ENCODE measurements at regions not wholly inside any gene's neighbourhood (a gene's known extent, or its start where the extent isn't known, plus 50 kb on each side); places are given as distances from the start of the nearest gene placed in this dataset.

DNA sequence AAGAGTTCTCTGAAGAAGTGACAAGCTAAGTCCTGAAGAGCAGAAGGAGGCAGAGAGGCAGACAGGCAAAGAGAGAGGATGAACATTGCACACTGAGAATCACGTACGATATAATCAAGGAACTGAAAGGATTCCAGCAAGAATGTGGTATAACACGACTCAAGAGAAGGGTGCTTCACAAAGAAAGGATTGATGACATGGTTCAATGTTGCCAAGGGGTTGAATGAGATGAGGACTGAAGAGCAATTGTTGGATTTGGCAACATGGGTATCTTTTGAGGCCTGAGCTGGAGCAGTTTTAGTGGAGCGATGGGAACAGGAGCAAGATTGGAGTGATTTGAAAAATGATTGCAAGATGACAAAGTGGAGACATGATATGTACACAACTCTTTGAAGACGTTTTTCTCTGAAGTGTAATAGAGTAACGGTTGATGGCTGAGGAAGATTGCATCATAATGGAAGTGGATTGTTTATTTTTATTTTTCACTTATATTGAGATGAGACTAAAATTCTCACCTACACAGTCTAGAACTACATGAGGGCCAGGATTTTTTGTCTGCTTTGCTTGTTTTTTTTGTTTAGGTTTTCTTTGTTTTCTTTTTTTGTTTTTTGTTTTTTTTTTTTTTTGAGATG, 1049.9 kb upstream of the WWC1 start:
- Histone ChIP-seq H3K4me2 (ENCODE audit: low read length) (no peak overlapping the region), H3K9me3 (ENCODE audit: low read length) (no peaks in the 10 kb centered on the region), H3F3A (ENCODE audit: insufficient read depth, low read length, poor library complexity, severe bottlenecking) (no peaks in the 10 kb centered on the region), H2AFZ (ENCODE audit: low read depth, low read length) (no peak overlapping the region), H3K36me3 (ENCODE audit: insufficient read depth, low read length) (no peaks in the 10 kb centered on the region), H3K9me2 (ENCODE audit: insufficient read depth, low read length) (no peaks in the 10 kb centered on the region), H4K20me1 (ENCODE audit: insufficient read depth) (no peaks in the 10 kb centered on the region), H3K9ac (ENCODE audit: low read length) (no peak overlapping the region), H3K27ac (ENCODE audit: low read length) (no peak overlapping the region), H3K4me3 (ENCODE audit: low read length) (no peak overlapping the region), H3K27me3 (ENCODE audit: insufficient read depth, low read depth, low read length) (no peaks in the 10 kb centered on the region), H3K79me2 (replicated peaks; ENCODE audit: insufficient read depth, low read length) (no peaks in the 10 kb centered on the region)
- TF ChIP-seq SMC3 (conservative IDR thresholded peaks at IDR 0.05; ENCODE audit: poor library complexity): no peak
- no peak for TF ChIP-seq POLR2AphosphoS5 (IDR thresholded peaks at IDR 0.05)

DNA sequence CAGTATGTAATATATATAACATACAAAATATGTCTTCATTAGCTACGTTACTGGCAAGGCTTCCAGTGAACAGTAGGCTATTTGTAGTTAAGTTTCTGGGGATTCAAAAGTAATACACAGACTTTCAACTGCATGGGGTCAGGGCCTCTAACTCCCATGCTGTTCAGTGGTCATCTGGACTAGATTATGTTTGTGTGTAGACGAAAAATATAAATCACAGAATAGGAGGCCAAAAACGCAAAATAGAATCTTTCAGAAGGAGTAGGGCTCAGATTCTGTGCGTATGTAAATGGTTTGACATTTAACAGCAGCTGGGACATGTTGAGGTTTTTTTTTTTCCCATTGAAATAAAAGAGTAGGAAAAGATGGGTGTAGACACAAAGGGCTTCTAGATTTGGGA, 1048.7 kb upstream of the WWC1 start:
- no peak overlapping the region for H3K27ac ChIP-seq (ENCODE audit: low read length)
- TF ChIP-seq RAD21 (conservative IDR thresholded peaks at IDR 0.05) (no peak), POLR2AphosphoS5 (IDR thresholded peaks at IDR 0.05) (no peak), EP300 (conservative IDR thresholded peaks at IDR 0.05; ENCODE audit: poor library complexity, severe bottlenecking) (no peak), CTCF (IDR thresholded peaks at IDR 0.05; ENCODE audit: poor library complexity, severe bottlenecking) (no peak), TAF1 (IDR thresholded peaks at IDR 0.05; ENCODE audit: low read depth) (no peak)
- TF ChIP-seq, protein P1, sequence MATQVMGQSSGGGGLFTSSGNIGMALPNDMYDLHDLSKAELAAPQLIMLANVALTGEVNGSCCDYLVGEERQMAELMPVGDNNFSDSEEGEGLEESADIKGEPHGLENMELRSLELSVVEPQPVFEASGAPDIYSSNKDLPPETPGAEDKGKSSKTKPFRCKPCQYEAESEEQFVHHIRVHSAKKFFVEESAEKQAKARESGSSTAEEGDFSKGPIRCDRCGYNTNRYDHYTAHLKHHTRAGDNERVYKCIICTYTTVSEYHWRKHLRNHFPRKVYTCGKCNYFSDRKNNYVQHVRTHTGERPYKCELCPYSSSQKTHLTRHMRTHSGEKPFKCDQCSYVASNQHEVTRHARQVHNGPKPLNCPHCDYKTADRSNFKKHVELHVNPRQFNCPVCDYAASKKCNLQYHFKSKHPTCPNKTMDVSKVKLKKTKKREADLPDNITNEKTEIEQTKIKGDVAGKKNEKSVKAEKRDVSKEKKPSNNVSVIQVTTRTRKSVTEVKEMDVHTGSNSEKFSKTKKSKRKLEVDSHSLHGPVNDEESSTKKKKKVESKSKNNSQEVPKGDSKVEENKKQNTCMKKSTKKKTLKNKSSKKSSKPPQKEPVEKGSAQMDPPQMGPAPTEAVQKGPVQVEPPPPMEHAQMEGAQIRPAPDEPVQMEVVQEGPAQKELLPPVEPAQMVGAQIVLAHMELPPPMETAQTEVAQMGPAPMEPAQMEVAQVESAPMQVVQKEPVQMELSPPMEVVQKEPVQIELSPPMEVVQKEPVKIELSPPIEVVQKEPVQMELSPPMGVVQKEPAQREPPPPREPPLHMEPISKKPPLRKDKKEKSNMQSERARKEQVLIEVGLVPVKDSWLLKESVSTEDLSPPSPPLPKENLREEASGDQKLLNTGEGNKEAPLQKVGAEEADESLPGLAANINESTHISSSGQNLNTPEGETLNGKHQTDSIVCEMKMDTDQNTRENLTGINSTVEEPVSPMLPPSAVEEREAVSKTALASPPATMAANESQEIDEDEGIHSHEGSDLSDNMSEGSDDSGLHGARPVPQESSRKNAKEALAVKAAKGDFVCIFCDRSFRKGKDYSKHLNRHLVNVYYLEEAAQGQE (IDR thresholded peaks at IDR 0.05; ENCODE audit: borderline replicate concordance): no peak
- no peak overlapping the region for H3K9ac ChIP-seq (ENCODE audit: low read length)
- no peaks in the 10 kb centered on the region for H3K79me2 ChIP-seq (replicated peaks; ENCODE audit: insufficient read depth, low read length)
- H3K36me3 ChIP-seq (ENCODE audit: insufficient read depth, low read length): no peaks in the 10 kb centered on the region
- H2AFZ ChIP-seq (ENCODE audit: low read depth, low read length): no peak overlapping the region
- H3K9me2 ChIP-seq (ENCODE audit: insufficient read depth, low read length): no peaks in the 10 kb centered on the region
- no peak overlapping the region for H3K4me2 ChIP-seq (ENCODE audit: low read length)
- H3K9me3 ChIP-seq (ENCODE audit: low read length): no peaks in the 10 kb centered on the region
- no peak overlapping the region for H3K4me3 ChIP-seq (ENCODE audit: low read length)
- H4K20me1 ChIP-seq (ENCODE audit: insufficient read depth): no peaks in the 10 kb centered on the region
- no peaks in the 10 kb centered on the region for H3K27me3 ChIP-seq (ENCODE audit: insufficient read depth, low read depth, low read length)
- no peaks in the 10 kb centered on the region for H3F3A ChIP-seq (ENCODE audit: insufficient read depth, low read length, poor library complexity, severe bottlenecking)

- no peak for TF ChIP-seq CTCF (IDR thresholded peaks at IDR 0.05; ENCODE audit: poor library complexity, severe bottlenecking)
- H2AFZ ChIP-seq (ENCODE audit: low read depth, low read length): no peak overlapping the region
These were observed 1048.0 kb upstream of the WWC1 start for GRCh38 chr5:167243463-167243862.

More at GRCh38 chr5:167243463-167243862, 1048.0 kb upstream of the WWC1 start:
- no peaks in the 10 kb centered on the region for H3F3A ChIP-seq (ENCODE audit: insufficient read depth, low read length, poor library complexity, severe bottlenecking)
- H3K9me3 ChIP-seq (ENCODE audit: low read length): no peaks in the 10 kb centered on the region
- H3K36me3 ChIP-seq (ENCODE audit: insufficient read depth, low read length): no peaks in the 10 kb centered on the region
- H3K27ac ChIP-seq (ENCODE audit: low read length): no peak overlapping the region
- H3K27me3 ChIP-seq (ENCODE audit: insufficient read depth, low read depth, low read length): no peaks in the 10 kb centered on the region
- no peaks in the 10 kb centered on the region for H3K9me2 ChIP-seq (ENCODE audit: insufficient read depth, low read length)
- no peaks in the 10 kb centered on the region for H3K79me2 ChIP-seq (replicated peaks; ENCODE audit: insufficient read depth, low read length)
- H3K4me2 ChIP-seq (ENCODE audit: low read length): no peak overlapping the region
- H3K9ac ChIP-seq (ENCODE audit: low read length): no peak overlapping the region
- H4K20me1 ChIP-seq (ENCODE audit: insufficient read depth): no peaks in the 10 kb centered on the region
- no peak overlapping the region for H3K4me3 ChIP-seq (ENCODE audit: low read length)
